OCI-LY3 (cell line): ENCODE measurements at regions not wholly inside any gene's neighbourhood (a gene's known extent, or its start where the extent isn't known, plus 50 kb on each side); places are given as distances from the start of the nearest gene placed in this dataset.

Source experiments
- EZH2phosphoT487 ChIP-seq: fragments of 200-600 bp; shearing (Covaris generic); IDR thresholded peaks from 2 replicates; pipeline ENCODE4 v1.6.1; 2018; ENCODE audit warnings: antibody characterized with exemption, mixed run types, low read depth
- TF ChIP-seq, protein P1 (sequence below): fragments of 200-600, 300-600 bp; sonication (generic); IDR thresholded peaks from 2 replicates; pipeline ENCODE4 v1.5.1; 2014; ENCODE audit warnings: antibody characterized with exemption, low read length, low read depth

DNA sequence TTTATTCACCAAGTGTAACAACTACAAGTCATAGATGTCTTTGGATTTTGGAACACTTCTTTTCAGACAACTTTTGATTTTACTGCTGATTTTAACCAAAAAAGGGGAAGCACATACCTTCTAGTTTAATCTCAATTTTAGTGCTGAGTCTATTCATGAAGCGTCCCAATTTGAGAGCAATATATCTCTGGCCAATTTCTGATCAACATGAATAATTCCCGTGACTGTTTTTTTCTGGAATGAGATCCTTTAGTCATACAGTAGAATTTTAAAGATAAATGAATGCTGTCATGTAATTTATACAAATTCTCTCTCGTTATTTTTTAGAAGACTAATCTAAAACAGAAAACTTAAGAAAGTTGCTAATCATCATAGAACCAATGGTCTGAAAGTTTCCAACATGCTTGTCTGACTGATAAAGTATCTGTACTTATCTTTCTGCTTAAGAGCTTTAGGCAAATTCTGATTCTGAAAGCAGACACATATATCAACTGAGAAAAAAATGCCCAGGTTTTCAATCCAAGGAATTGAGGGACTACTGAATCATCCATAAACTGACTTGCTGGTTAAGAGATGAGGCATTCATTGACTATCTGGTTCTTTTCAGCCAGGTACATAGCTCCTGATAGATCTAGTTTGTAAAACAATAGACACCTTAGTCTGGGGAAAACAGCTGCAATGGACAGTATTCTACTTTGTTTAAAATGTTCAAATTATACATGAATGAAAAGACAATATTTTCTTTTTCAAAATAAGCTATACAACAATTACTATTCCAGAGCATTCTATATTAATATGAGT lies 657.5 kb downstream of the RFPL4B start:
- TF ChIP-seq, protein P1, sequence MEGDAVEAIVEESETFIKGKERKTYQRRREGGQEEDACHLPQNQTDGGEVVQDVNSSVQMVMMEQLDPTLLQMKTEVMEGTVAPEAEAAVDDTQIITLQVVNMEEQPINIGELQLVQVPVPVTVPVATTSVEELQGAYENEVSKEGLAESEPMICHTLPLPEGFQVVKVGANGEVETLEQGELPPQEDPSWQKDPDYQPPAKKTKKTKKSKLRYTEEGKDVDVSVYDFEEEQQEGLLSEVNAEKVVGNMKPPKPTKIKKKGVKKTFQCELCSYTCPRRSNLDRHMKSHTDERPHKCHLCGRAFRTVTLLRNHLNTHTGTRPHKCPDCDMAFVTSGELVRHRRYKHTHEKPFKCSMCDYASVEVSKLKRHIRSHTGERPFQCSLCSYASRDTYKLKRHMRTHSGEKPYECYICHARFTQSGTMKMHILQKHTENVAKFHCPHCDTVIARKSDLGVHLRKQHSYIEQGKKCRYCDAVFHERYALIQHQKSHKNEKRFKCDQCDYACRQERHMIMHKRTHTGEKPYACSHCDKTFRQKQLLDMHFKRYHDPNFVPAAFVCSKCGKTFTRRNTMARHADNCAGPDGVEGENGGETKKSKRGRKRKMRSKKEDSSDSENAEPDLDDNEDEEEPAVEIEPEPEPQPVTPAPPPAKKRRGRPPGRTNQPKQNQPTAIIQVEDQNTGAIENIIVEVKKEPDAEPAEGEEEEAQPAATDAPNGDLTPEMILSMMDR: no peak
- TF ChIP-seq EZH2phosphoT487: no peak
